ENCODE measurements at regions not wholly inside any gene's neighbourhood (a gene's known extent, or its start where the extent isn't known, plus 50 kb on each side); places are given as distances from the start of the nearest gene placed in this dataset.
"Not testable (repeated sequence)": the region's sequence is repeated elsewhere in the genome, so short reads cannot be mapped to it uniquely, and the experiment has no call there.

GRCh38 chr5:94066437-94067207 is 325.2 kb upstream of the POU5F2 start:
- Histone ChIP-seq H3K4me1 (ENCODE audit: control insufficient read depth, insufficient read depth, low read length) (no peaks in the 10 kb centered on the region), H3K9me3 (ENCODE audit: control insufficient read depth, low read length) (peaks cover 2% of the 10 kb centered on the region), H3K27me3 (ENCODE audit: control insufficient read depth, insufficient read depth, low read length, poor library complexity, severe bottlenecking) (no peaks in the 10 kb centered on the region), H3K27ac (ENCODE audit: insufficient read depth, low read depth, low read length, poor library complexity, severe bottlenecking) (no peak overlapping the region), H3K4me3 (ENCODE audit: insufficient read depth, low read depth, low read length) (no peak overlapping the region), H3K36me3 (ENCODE audit: control insufficient read depth, insufficient read depth, low read length) (no peaks in the 10 kb centered on the region)
- WGBS, 2 experiments = 82 to 90% methylated on average over 2 of the region's 2 CpGs

DNA sequence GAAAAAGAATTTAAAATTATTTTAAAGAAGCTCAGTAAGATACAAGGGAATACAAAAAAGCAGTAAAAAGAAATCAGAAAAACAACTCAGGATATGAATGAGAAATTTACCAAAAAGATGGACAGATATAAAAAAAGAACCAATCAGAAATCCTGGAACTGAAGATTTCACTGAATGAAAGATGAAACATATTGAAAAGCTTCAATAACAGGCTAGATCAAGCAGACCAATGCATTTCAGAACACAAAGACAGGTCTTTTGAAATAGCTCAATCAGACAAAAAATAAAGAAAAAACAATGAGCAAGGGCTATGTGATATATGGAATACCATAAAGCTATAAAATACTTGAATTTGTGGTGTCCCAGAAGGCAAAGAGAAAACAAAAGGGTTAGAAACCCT is 322.6 kb upstream of the POU5F2 start:
- no peak overlapping the region for H3K27ac ChIP-seq (ENCODE audit: insufficient read depth, low read depth, low read length, poor library complexity, severe bottlenecking)
- H3K4me1 ChIP-seq (ENCODE audit: control insufficient read depth, insufficient read depth, low read length) = no peaks in the 10 kb centered on the region
- H3K36me3 ChIP-seq (ENCODE audit: control insufficient read depth, insufficient read depth, low read length) = no peaks in the 10 kb centered on the region
- H3K9me3 ChIP-seq (ENCODE audit: control insufficient read depth, low read length) = peaks cover 2% of the 10 kb centered on the region
- no peak overlapping the region for H3K4me3 ChIP-seq (ENCODE audit: insufficient read depth, low read depth, low read length)
- no peaks in the 10 kb centered on the region for H3K27me3 ChIP-seq (ENCODE audit: control insufficient read depth, insufficient read depth, low read length, poor library complexity, severe bottlenecking)

DNA sequence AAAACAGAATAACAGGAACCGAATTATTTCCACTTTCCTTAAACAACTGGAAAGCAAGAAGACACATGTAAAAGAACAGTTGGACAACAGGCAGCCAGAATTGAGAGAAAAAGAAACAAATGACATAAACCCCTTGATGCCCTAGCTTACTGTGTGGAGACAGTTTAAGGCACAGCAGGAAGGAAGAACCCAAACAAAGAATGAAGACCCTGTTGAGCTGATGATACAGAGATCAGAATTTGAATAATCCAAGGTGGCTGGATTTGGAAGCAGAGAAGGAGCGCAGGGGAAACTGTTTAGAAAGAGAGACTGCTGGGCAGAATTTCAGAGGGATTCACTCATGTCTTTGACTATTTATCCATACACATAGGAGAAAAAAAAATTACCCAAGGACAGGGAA is 316.3 kb upstream of the POU5F2 start:
- Histone ChIP-seq H3K4me1 (ENCODE audit: control insufficient read depth, insufficient read depth, low read length) (no peaks in the 10 kb centered on the region), H3K36me3 (ENCODE audit: control insufficient read depth, insufficient read depth, low read length) (no peaks in the 10 kb centered on the region), H3K27me3 (ENCODE audit: control insufficient read depth, insufficient read depth, low read length, poor library complexity, severe bottlenecking) (no peaks in the 10 kb centered on the region), H3K9me3 (ENCODE audit: control insufficient read depth, low read length) (no peaks in the 10 kb centered on the region), H3K27ac (ENCODE audit: insufficient read depth, low read depth, low read length, poor library complexity, severe bottlenecking) (no peak overlapping the region), H3K4me3 (ENCODE audit: insufficient read depth, low read depth, low read length) (no peak overlapping the region)
- 8 to 25% methylated on average over 1 to 2 of the region's 2 CpGs for WGBS, 2 experiments

GRCh38 chr5:94057217-94057616 is 315.8 kb upstream of the POU5F2 start:
- Histone ChIP-seq H3K4me3 (ENCODE audit: insufficient read depth, low read depth, low read length) (no peak overlapping the region), H3K27me3 (ENCODE audit: control insufficient read depth, insufficient read depth, low read length, poor library complexity, severe bottlenecking) (no peaks in the 10 kb centered on the region), H3K27ac (ENCODE audit: insufficient read depth, low read depth, low read length, poor library complexity, severe bottlenecking) (no peak overlapping the region), H3K36me3 (ENCODE audit: control insufficient read depth, insufficient read depth, low read length) (no peaks in the 10 kb centered on the region), H3K4me1 (ENCODE audit: control insufficient read depth, insufficient read depth, low read length) (no peaks in the 10 kb centered on the region), H3K9me3 (ENCODE audit: control insufficient read depth, low read length) (no peaks in the 10 kb centered on the region)
- WGBS, 2 experiments = 80 to 90% methylated on average over 1 of the region's 1 CpG

GRCh38 chr5:94049307-94049922 is 308.0 kb upstream of the POU5F2 start:
- H3K27ac ChIP-seq (ENCODE audit: insufficient read depth, low read depth, low read length, poor library complexity, severe bottlenecking); H3K36me3 ChIP-seq (ENCODE audit: control insufficient read depth, insufficient read depth, low read length); H3K4me3 ChIP-seq (ENCODE audit: insufficient read depth, low read depth, low read length); H3K9me3 ChIP-seq (ENCODE audit: control insufficient read depth, low read length); H3K27me3 ChIP-seq (ENCODE audit: control insufficient read depth, insufficient read depth, low read length, poor library complexity, severe bottlenecking); H3K4me1 ChIP-seq (ENCODE audit: control insufficient read depth, insufficient read depth, low read length): not testable (repeated sequence)
- 88 to 97% methylated on average over 9 of the region's 10 CpGs for WGBS, 2 experiments

DNA sequence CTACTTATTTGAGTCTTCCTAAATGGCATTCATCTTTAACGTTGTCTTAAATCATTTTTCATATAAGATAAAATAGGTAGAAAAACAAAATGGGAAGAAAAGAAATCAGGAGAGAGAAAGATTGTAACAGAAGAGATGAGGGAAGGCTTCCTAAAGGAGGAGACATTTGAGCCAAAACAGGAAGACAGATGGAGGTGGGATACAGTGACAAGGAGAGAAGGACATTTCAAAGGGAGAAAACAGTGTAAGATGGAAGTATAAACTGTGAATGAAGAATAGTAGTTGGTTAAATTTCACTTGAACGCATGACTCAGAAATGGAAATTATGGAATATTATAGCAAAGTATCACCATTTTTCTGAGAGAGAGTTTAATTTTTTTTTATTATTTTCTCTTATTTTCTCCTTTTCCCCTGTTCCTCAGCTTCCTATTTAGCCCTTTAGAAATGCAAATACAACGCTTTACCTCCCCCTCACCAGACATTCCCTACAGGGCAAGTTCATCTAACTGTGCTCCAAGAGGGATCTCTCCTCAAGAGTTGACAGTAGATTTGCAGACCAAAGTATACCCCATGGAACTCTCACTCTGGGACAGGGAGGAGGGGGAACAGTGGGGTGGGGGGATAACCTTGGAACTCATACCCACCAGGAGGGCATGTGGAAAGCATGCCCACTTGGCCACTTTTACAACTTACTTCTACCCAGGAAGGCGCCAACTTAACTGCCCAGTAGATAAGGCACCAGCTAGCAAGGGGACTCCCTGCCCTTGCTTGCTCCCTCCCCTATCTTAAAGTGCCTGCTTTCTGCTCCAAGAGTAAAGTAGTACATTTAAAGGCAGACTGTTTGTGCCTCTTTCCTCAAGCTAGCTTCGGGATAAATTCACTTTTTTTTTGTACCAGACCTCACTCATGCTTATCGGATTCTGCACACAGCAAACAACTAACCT is 304.7 kb upstream of the POU5F2 start:
- WGBS, 2 experiments = 54 to 65% methylated on average over 4 to 5 of the region's 6 CpGs
- no peak overlapping the region for H3K4me3 ChIP-seq (ENCODE audit: insufficient read depth, low read depth, low read length)
- no peak overlapping the region for H3K27ac ChIP-seq (ENCODE audit: insufficient read depth, low read depth, low read length, poor library complexity, severe bottlenecking)
- no peaks in the 10 kb centered on the region for H3K4me1 ChIP-seq (ENCODE audit: control insufficient read depth, insufficient read depth, low read length)
- H3K36me3 ChIP-seq (ENCODE audit: control insufficient read depth, insufficient read depth, low read length) = no peaks in the 10 kb centered on the region
- H3K9me3 ChIP-seq (ENCODE audit: control insufficient read depth, low read length) = no peaks in the 10 kb centered on the region
- H3K27me3 ChIP-seq (ENCODE audit: control insufficient read depth, insufficient read depth, low read length, poor library complexity, severe bottlenecking) = no peaks in the 10 kb centered on the region

- H3K27me3 ChIP-seq (ENCODE audit: control insufficient read depth, insufficient read depth, low read length, poor library complexity, severe bottlenecking) = no peaks in the 10 kb centered on the region
- no peaks in the 10 kb centered on the region for H3K9me3 ChIP-seq (ENCODE audit: control insufficient read depth, low read length)
- H3K4me3 ChIP-seq (ENCODE audit: insufficient read depth, low read depth, low read length) = no peak overlapping the region
- no peak overlapping the region for H3K27ac ChIP-seq (ENCODE audit: insufficient read depth, low read depth, low read length, poor library complexity, severe bottlenecking)
- no peaks in the 10 kb centered on the region for H3K36me3 ChIP-seq (ENCODE audit: control insufficient read depth, insufficient read depth, low read length)
- H3K4me1 ChIP-seq (ENCODE audit: control insufficient read depth, insufficient read depth, low read length) = no peaks in the 10 kb centered on the region
These were observed 301.9 kb upstream of the POU5F2 start for GRCh38 chr5:94043311-94043710.

DNA sequence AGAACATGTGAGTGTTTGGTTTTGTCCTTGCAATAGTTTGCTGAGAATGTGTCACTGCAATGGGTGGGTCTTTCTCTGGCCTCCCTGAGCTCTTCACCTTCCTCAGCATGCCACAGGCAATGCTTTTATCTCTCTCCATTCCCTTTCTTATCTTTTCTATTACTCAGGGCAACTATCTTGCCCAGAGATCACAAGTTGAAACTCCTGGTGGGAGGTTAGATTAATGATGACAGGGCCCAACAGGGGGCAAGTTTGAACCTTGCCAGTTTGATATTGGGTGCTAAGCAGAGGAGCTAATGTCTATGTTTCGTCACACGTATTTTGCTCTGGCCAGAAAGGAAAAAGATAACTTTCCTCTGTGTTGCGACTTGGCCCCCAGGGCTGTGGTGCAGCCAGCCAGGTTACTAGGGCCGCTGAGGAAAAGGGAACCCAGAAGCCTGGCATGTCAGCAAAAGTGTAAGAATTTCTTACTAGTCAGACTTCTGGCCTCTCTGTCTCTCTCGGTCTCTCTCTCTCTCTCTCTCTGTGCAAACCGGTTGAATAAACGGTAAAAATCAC is 299.3 kb upstream of the POU5F2 start:
- Histone ChIP-seq H3K9me3 (ENCODE audit: control insufficient read depth, low read length) (no peaks in the 10 kb centered on the region), H3K27me3 (ENCODE audit: control insufficient read depth, insufficient read depth, low read length, poor library complexity, severe bottlenecking) (no peaks in the 10 kb centered on the region), H3K36me3 (ENCODE audit: control insufficient read depth, insufficient read depth, low read length) (no peaks in the 10 kb centered on the region), H3K27ac (ENCODE audit: insufficient read depth, low read depth, low read length, poor library complexity, severe bottlenecking) (no peak overlapping the region), H3K4me1 (ENCODE audit: control insufficient read depth, insufficient read depth, low read length) (no peaks in the 10 kb centered on the region), H3K4me3 (ENCODE audit: insufficient read depth, low read depth, low read length) (no peak overlapping the region)
- WGBS, 2 experiments = 89 to 91% methylated on average over 7 of the region's 7 CpGs

DNA sequence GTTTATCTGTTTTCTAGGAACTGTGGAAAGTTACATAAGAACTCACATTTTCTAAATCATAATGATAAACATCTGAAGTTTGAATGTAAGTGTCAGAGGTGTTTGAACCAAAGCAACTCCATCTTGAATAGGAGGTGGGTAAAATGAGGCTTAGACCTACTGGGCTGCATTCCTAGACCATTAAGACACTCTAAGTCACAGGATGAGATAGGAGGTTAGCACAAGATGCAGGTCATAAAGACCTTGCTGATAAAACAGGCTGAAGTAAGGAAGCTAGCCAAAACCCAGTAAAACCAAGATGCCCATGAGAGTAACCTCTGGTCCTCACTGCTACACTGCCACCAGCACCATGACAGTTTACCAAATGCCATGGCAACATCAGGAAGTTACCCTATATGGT is 297.7 kb upstream of the POU5F2 start:
- no peak overlapping the region for H3K27ac ChIP-seq (ENCODE audit: insufficient read depth, low read depth, low read length, poor library complexity, severe bottlenecking)
- H3K4me1 ChIP-seq (ENCODE audit: control insufficient read depth, insufficient read depth, low read length) = no peaks in the 10 kb centered on the region
- no peak overlapping the region for H3K4me3 ChIP-seq (ENCODE audit: insufficient read depth, low read depth, low read length)
- H3K9me3 ChIP-seq (ENCODE audit: control insufficient read depth, low read length) = no peaks in the 10 kb centered on the region
- no peaks in the 10 kb centered on the region for H3K36me3 ChIP-seq (ENCODE audit: control insufficient read depth, insufficient read depth, low read length)
- no peaks in the 10 kb centered on the region for H3K27me3 ChIP-seq (ENCODE audit: control insufficient read depth, insufficient read depth, low read length, poor library complexity, severe bottlenecking)

GRCh38 chr5:94031631-94032030 is 290.2 kb upstream of the POU5F2 start:
- no peaks in the 10 kb centered on the region for H3K36me3 ChIP-seq (ENCODE audit: control insufficient read depth, insufficient read depth, low read length)
- H3K4me3 ChIP-seq (ENCODE audit: insufficient read depth, low read depth, low read length) = no peak overlapping the region
- no peaks in the 10 kb centered on the region for H3K4me1 ChIP-seq (ENCODE audit: control insufficient read depth, insufficient read depth, low read length)
- no peaks in the 10 kb centered on the region for H3K27me3 ChIP-seq (ENCODE audit: control insufficient read depth, insufficient read depth, low read length, poor library complexity, severe bottlenecking)
- no peak overlapping the region for H3K27ac ChIP-seq (ENCODE audit: insufficient read depth, low read depth, low read length, poor library complexity, severe bottlenecking)
- no peaks in the 10 kb centered on the region for H3K9me3 ChIP-seq (ENCODE audit: control insufficient read depth, low read length)
